Astrocyte of the spinal cord (primary cell): ENCODE measurements at regions not wholly inside any gene's neighbourhood (a gene's known extent, or its start where the extent isn't known, plus 50 kb on each side); places are given as distances from the start of the nearest gene placed in this dataset.

Source experiments
- DNase-seq: peaks from one replicate; pipeline ENCODE4 v3.0.0; 2011; ENCODE audit warnings: low read depth, low spot score
- H3K4me3 ChIP-seq: 2 replicates; pipeline ENCODE4 v1.5.1; 2011; ENCODE audit warnings: low read depth, mild to moderate bottlenecking, low read length, moderate library complexity
- in situ Hi-C: cut with HindIII; loops from 2 replicates; pipeline ENCODE4 v1.10.0; 2017; ENCODE audit warnings: low sequenced_read_pairs
- TF ChIP-seq, protein P1 (sequence below): IDR thresholded peaks from 2 replicates; pipeline ENCODE4 v1.5.1; 2012; ENCODE audit warnings: low read depth, mild to moderate bottlenecking, low read length, inconsistent platforms

- peak; percentile 83 for DNase-seq
- in situ Hi-C loops = no loop called here
- TF ChIP-seq, protein P1, sequence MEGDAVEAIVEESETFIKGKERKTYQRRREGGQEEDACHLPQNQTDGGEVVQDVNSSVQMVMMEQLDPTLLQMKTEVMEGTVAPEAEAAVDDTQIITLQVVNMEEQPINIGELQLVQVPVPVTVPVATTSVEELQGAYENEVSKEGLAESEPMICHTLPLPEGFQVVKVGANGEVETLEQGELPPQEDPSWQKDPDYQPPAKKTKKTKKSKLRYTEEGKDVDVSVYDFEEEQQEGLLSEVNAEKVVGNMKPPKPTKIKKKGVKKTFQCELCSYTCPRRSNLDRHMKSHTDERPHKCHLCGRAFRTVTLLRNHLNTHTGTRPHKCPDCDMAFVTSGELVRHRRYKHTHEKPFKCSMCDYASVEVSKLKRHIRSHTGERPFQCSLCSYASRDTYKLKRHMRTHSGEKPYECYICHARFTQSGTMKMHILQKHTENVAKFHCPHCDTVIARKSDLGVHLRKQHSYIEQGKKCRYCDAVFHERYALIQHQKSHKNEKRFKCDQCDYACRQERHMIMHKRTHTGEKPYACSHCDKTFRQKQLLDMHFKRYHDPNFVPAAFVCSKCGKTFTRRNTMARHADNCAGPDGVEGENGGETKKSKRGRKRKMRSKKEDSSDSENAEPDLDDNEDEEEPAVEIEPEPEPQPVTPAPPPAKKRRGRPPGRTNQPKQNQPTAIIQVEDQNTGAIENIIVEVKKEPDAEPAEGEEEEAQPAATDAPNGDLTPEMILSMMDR = no peak
- no peak overlapping the region for H3K4me3 ChIP-seq
Measured at GRCh38 chr9:110105107-110105506, 102.9 kb downstream of the C9orf152 start.

GRCh38 chr9:110106661-110107060, 101.3 kb downstream of the C9orf152 start:
- TF ChIP-seq, protein P1 = no peak
- no peak overlapping the region for H3K4me3 ChIP-seq
- in situ Hi-C loops = no loop called here
- no peak for DNase-seq

DNA sequence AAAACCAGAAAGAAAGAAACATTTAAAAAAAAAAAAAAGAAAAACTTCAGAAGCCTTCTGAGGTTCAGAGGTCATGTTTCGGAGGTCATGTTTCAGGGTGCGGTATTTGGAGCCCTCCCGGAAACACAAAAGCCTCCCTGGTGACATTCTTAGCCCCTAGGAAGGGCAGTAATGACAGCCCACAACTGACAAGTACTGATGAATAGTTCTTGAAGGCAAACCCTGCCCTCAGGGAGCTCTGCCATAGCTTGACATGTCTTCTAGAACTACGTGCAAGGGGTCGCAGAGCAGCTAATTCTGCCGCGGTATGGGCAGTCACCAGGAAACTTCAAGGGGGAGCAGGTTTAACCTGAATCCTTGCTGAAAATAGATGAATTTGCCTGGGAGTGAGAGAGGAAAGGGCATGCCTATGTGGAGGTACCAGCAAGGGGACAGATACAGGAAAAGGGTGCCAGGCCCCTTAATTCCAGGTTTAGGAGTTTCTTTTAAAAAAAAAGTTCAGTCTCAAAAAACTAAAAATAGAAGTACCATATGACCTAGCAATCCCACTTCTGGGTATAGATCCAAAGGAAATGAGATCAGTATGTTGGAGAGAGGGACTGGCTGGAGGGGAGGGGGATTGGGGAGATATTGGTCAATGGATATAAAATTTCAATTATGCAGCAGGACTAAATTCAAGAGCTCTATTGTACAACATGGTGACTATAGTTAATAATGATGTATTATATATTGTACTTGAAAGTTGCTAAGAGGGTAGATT, 98.4 kb downstream of the C9orf152 start:
- in situ Hi-C loops = no loop called here
- no peak for DNase-seq
- no peak overlapping the region for H3K4me3 ChIP-seq
- TF ChIP-seq, protein P1 = no peak

DNA sequence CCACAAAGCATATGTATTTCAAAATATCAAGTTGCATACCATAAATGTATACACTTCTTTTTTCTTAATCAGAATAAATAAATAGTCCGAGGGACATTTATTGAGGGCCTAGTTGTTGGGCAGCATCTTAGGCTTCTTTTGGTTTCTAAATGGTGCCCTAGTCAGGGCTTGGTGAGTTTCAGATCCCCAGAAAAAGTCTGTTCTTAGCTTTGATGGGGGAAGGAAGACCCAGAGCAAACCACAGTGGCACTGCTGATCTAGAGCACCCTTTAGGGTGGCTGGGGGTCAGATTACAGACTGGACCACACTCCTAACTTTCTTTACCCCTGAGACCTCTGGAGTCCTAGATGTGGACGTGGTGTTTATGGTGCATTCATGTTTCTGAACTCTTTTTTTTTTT, 97.8 kb downstream of the C9orf152 start:
- H3K4me3 ChIP-seq = no peak overlapping the region
- no peak for DNase-seq
- in situ Hi-C loops = no loop called here
- TF ChIP-seq, protein P1 = no peak

- in situ Hi-C loops = no loop called here
- no peak overlapping the region for H3K4me3 ChIP-seq
- TF ChIP-seq, protein P1 = no peak
Measured at GRCh38 chr9:110111868-110112267, 96.1 kb downstream of the C9orf152 start.

GRCh38 chr9:110112792-110113191, 95.2 kb downstream of the C9orf152 start:
- in situ Hi-C loops = no loop called here
- H3K4me3 ChIP-seq = no peak overlapping the region
- no peak for DNase-seq
- TF ChIP-seq, protein P1 = no peak

More at GRCh38 chr9:110111868-110112267, 96.1 kb downstream of the C9orf152 start:
- DNase-seq = no peak
